ENCODE measurements at regions not wholly inside any gene's neighbourhood (a gene's known extent, or its start where the extent isn't known, plus 50 kb on each side); places are given as distances from the start of the nearest gene placed in this dataset.

DNA sequence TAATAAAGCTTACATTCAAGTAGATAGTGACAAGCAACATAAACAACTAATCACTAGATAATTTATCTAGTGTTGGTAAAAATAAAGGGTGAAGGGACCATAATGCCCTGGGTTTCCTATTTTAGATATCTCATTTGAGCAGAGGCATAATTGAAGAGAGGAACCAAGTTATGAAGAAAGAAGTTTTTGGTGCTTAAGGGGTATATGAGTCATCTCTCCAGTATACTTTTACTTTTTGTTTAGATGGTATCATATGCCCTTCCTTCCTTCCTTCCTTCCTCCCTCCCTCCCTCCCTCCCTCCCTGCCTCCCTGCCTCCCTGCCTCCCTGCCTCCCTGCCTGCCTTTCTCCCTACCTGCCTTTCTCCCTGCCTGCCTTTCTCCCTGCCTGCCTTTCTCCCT, 1053.5 kb upstream of the CELF4 start:
- POLR2A ChIA-PET, result no interaction called here
- Histone ChIP-seq H3K9me3 (ENCODE audit: control extremely low read depth in 1 of 5, control insufficient read depth in 4 of 5, insufficient read depth in 2 of 5, low read depth in 1 of 5, low read length in 4 of 5) (peaks cover 0 to 6% (median 0%) of the 10 kb centered on the region in 5 experiments), H3K27ac (ENCODE audit: insufficient read depth in 1 of 2, low read depth in 1 of 2, low read length in 2 of 2, poor library complexity in 1 of 2, severe bottlenecking in 2 of 2) (no peak overlapping the region), H3K36me3 (ENCODE audit: control insufficient read depth in 4 of 4, insufficient read depth in 4 of 4, low read length in 3 of 4) (no peaks in the 10 kb centered on the region), H3K27me3 (replicated peaks in 2 of 5; ENCODE audit: control insufficient read depth in 4 of 5, insufficient read depth in 5 of 5, low read length in 4 of 5) (no peaks in the 10 kb centered on the region), H3K4me1 (ENCODE audit: control extremely low read depth in 1 of 4, control insufficient read depth in 4 of 4, insufficient read depth in 4 of 4, low read length in 3 of 4) (no peaks in the 10 kb centered on the region), H3K4me3 (ENCODE audit: control insufficient read depth in 1 of 7, extremely low read depth in 1 of 7, insufficient read depth in 4 of 7, low read depth in 2 of 7, low read length in 6 of 7) (no peak overlapping the region)
- DNase-seq, result peak in 2 of 3 donors; percentile 45 to 49
- CTCF ChIA-PET, result interaction anchor here (0.8 kb wide), 1 partner anchor 90 kb away, joined by 3 read pairs; no protein-coding TSS in a partner anchor

DNA sequence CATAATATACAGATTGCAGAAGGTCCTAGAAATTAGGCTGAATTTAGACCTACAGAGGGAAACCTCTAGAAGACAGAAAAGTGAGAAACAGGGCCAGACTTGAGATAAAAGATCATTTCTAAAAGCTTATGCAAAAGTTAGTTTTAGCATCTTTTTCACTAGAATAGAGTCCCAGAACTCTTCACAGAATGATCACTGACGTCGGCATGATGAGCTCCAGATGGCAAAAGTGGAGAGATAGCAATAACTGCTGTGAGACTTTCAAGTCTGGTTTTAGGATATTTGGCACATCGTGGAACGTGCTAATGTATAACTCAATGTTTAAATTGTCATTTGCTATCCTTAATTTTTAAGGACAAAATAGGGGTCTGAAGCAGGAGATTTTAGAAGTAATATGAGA, 1050.7 kb upstream of the CELF4 start:
- WGBS (ENCODE audit: insufficient coverage), result 100% methylated on average over 4 of the region's 4 CpGs
- peaks cover 0 to 2% (median under 1%) of the 10 kb centered on the region in 4 experiments for H3K4me1 ChIP-seq (ENCODE audit: control extremely low read depth in 1 of 4, control insufficient read depth in 4 of 4, insufficient read depth in 4 of 4, low read length in 3 of 4)
- H3K9me3 ChIP-seq (ENCODE audit: control extremely low read depth in 1 of 5, control insufficient read depth in 4 of 5, insufficient read depth in 2 of 5, low read depth in 1 of 5, low read length in 4 of 5), result no peaks in the 10 kb centered on the region
- DNase-seq, result no peak
- H3K4me3 ChIP-seq (ENCODE audit: control insufficient read depth in 1 of 7, extremely low read depth in 1 of 7, insufficient read depth in 4 of 7, low read depth in 2 of 7, low read length in 6 of 7), result no peak overlapping the region
- H3K27me3 ChIP-seq (replicated peaks in 2 of 5; ENCODE audit: control insufficient read depth in 4 of 5, insufficient read depth in 5 of 5, low read length in 4 of 5), result no peaks in the 10 kb centered on the region
- CTCF ChIA-PET, result no interaction called here
- no peak overlapping the region for H3K27ac ChIP-seq (ENCODE audit: insufficient read depth in 1 of 2, low read depth in 1 of 2, low read length in 2 of 2, poor library complexity in 1 of 2, severe bottlenecking in 2 of 2)
- no peaks in the 10 kb centered on the region for H3K36me3 ChIP-seq (ENCODE audit: control insufficient read depth in 4 of 4, insufficient read depth in 4 of 4, low read length in 3 of 4)
- POLR2A ChIA-PET, result no interaction called here

DNA sequence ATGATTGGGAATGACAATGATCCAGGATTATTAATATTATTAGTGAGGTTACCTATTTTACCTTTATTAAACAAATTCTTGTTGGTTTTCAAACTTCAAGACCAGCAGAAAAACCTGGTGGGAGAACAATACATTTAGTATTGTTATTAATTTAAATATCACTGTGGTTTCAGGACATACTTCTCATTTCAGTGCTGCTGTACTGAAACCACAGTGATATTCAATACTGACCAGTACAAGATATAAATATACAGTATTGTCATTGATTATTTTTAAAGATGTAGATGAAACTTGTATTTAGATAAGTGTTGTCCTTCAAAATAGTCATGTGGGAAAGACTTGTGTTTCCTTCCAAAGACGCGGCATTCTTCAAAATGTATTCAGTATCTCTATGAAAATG, 1047.3 kb upstream of the CELF4 start:
- no CpG with 5 or more reads among the region's 2 CpGs for whole genome bisulfite sequencing (ENCODE audit: insufficient coverage)
- Histone ChIP-seq H3K36me3 (ENCODE audit: control insufficient read depth in 4 of 4, insufficient read depth in 4 of 4, low read length in 3 of 4) (no peaks in the 10 kb centered on the region), H3K4me3 (ENCODE audit: control insufficient read depth in 1 of 7, extremely low read depth in 1 of 7, insufficient read depth in 4 of 7, low read depth in 2 of 7, low read length in 6 of 7) (no peak overlapping the region), H3K27me3 (replicated peaks in 2 of 5; ENCODE audit: control insufficient read depth in 4 of 5, insufficient read depth in 5 of 5, low read length in 4 of 5) (no peaks in the 10 kb centered on the region), H3K4me1 (ENCODE audit: control extremely low read depth in 1 of 4, control insufficient read depth in 4 of 4, insufficient read depth in 4 of 4, low read length in 3 of 4) (peaks cover 3 to 14% (median 11%) of the 10 kb centered on the region in 4 experiments), H3K9me3 (ENCODE audit: control extremely low read depth in 1 of 5, control insufficient read depth in 4 of 5, insufficient read depth in 2 of 5, low read depth in 1 of 5, low read length in 4 of 5) (no peaks in the 10 kb centered on the region), H3K27ac (ENCODE audit: insufficient read depth in 1 of 2, low read depth in 1 of 2, low read length in 2 of 2, poor library complexity in 1 of 2, severe bottlenecking in 2 of 2) (no peak overlapping the region)
- no peak for DNase-seq
- ChIA-PET CTCF (interaction anchor here (1.3 kb wide), 1 partner anchor 28 kb away, joined by 3 read pairs; no protein-coding TSS in a partner anchor), POLR2A (no interaction called here)

DNA sequence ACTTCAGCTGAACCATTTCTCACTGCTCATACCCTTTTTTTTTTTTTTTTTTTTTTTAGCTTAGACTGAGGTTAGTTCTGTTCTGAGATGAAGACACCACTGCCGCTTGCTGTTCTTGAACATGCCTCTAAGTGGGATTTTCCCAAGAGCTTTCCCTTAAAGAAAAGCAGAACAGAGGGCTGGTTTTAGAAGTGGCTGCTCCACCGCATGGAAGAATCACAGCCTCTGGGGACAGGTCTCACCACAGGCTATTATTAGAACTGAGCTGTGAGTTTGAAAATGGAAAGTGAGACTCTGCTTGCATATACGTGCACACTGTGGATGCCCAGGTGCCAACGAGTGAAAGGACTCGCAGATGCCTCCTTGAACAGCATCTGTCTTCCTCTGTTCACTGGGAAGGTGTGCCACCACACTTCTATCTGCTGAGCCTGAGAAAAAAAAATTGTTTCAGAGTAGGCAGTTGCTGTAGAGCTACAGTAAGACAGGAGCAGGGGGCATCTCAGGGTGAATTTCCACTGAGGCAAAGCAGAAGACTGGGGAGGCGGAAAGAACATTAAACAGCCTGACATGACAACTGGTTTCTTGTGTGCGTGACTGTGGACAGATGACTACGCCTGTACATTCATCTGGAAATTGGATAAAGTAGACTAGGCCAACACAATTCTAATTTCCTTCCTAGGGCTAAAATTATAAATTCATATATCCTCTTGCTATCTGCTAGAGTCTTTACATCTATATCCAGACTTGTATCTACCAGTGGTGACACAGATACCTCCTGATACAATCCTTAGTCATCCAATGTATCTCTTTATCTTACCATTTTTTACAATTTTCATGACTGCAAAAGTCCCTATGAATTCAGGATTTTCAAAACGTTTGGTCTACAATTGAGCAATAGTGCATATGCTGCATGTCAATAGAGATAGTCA, 1045.7 kb upstream of the CELF4 start:
- POLR2A ChIA-PET, result no interaction called here
- Histone ChIP-seq H3K4me1 (ENCODE audit: control extremely low read depth in 1 of 4, control insufficient read depth in 4 of 4, insufficient read depth in 4 of 4, low read length in 3 of 4) (peaks cover 3 to 14% (median 11%) of the 10 kb centered on the region in 4 experiments), H3K27ac (ENCODE audit: insufficient read depth in 1 of 2, low read depth in 1 of 2, low read length in 2 of 2, poor library complexity in 1 of 2, severe bottlenecking in 2 of 2) (no peak overlapping the region), H3K27me3 (replicated peaks in 2 of 5; ENCODE audit: control insufficient read depth in 4 of 5, insufficient read depth in 5 of 5, low read length in 4 of 5) (no peaks in the 10 kb centered on the region), H3K4me3 (ENCODE audit: control insufficient read depth in 1 of 7, extremely low read depth in 1 of 7, insufficient read depth in 4 of 7, low read depth in 2 of 7, low read length in 6 of 7) (peak overlapping the region in 1 of 7 experiments; percentile 36), H3K9me3 (ENCODE audit: control extremely low read depth in 1 of 5, control insufficient read depth in 4 of 5, insufficient read depth in 2 of 5, low read depth in 1 of 5, low read length in 4 of 5) (no peaks in the 10 kb centered on the region), H3K36me3 (ENCODE audit: control insufficient read depth in 4 of 4, insufficient read depth in 4 of 4, low read length in 3 of 4) (no peaks in the 10 kb centered on the region)
- CTCF ChIA-PET, result interaction anchor here (0.6 kb wide), 1 partner anchor 571 kb away, joined by 3 read pairs; no protein-coding TSS in a partner anchor
- WGBS (ENCODE audit: insufficient coverage), result 50% methylated on average over 9 of the region's 9 CpGs
- DNase-seq, result peak; percentile 14 to 75 (median 66)

DNA sequence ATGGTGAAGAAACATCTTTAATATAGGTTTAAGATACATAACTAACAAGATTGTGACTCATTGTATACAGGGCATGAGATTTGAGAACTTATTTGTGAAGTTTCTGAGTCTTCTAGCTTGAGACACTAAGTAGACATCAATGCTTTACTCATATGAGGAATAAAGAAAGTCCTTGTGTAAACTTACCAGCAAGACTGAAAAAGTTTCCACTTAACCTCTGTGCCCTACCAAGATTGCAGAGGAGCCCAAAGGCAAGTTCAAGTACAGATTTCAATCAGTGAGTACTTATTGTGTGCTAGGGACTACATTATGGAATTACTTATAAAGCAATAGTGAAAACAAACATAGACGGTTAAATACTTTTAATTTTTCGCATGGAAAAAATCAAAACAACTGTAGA, 1041.2 kb upstream of the CELF4 start:
- Histone ChIP-seq H3K36me3 (ENCODE audit: control insufficient read depth in 4 of 4, insufficient read depth in 4 of 4, low read length in 3 of 4) (no peaks in the 10 kb centered on the region), H3K9me3 (ENCODE audit: control extremely low read depth in 1 of 5, control insufficient read depth in 4 of 5, insufficient read depth in 2 of 5, low read depth in 1 of 5, low read length in 4 of 5) (no peaks in the 10 kb centered on the region), H3K4me1 (ENCODE audit: control extremely low read depth in 1 of 4, control insufficient read depth in 4 of 4, insufficient read depth in 4 of 4, low read length in 3 of 4) (peaks cover 3 to 32% (median 17%) of the 10 kb centered on the region in 4 experiments), H3K27ac (ENCODE audit: insufficient read depth in 1 of 2, low read depth in 1 of 2, low read length in 2 of 2, poor library complexity in 1 of 2, severe bottlenecking in 2 of 2) (no peak overlapping the region), H3K27me3 (replicated peaks in 2 of 5; ENCODE audit: control insufficient read depth in 4 of 5, insufficient read depth in 5 of 5, low read length in 4 of 5) (no peaks in the 10 kb centered on the region), H3K4me3 (ENCODE audit: control insufficient read depth in 1 of 7, extremely low read depth in 1 of 7, insufficient read depth in 4 of 7, low read depth in 2 of 7, low read length in 6 of 7) (no peak overlapping the region)
- POLR2A ChIA-PET, result no interaction called here
- WGBS (ENCODE audit: insufficient coverage), result no CpG with 5 or more reads among the region's 2 CpGs
- DNase-seq, result no peak
- CTCF ChIA-PET, result interaction anchor here (0.9 kb wide), 1 partner anchor 16 kb away, joined by 3 read pairs; no protein-coding TSS in a partner anchor

DNA sequence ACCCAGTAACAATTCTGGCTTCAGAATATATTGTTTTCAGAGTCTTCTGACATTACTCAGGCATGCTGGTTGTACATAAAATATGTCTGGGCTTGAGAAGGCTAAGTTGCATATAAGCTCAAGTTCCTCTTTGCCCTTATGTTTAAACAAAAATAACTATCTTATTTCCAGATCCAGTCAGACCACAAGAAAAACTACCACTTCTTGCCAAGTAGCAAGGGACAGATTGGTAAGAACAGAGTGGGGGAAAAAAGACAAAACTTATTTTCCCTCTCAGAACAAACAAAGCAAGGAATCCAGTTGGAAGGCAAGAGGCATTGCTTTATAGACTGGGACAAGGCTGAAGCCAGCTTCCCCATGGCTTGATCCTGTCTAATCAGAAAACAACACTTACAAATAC, 1036.7 kb upstream of the CELF4 start:
- no peak overlapping the region for H3K4me3 ChIP-seq (ENCODE audit: control insufficient read depth in 1 of 7, extremely low read depth in 1 of 7, insufficient read depth in 4 of 7, low read depth in 2 of 7, low read length in 6 of 7)
- H3K27ac ChIP-seq (ENCODE audit: insufficient read depth in 1 of 2, low read depth in 1 of 2, low read length in 2 of 2, poor library complexity in 1 of 2, severe bottlenecking in 2 of 2), result peak overlapping the region in 1 of 2 experiments; percentile 35
- DNase-seq, result peak in 2 of 3 donors; percentile 71 to 76
- no peaks in the 10 kb centered on the region for H3K9me3 ChIP-seq (ENCODE audit: control extremely low read depth in 1 of 5, control insufficient read depth in 4 of 5, insufficient read depth in 2 of 5, low read depth in 1 of 5, low read length in 4 of 5)
- no peaks in the 10 kb centered on the region for H3K36me3 ChIP-seq (ENCODE audit: control insufficient read depth in 4 of 4, insufficient read depth in 4 of 4, low read length in 3 of 4)
- H3K27me3 ChIP-seq (replicated peaks in 2 of 5; ENCODE audit: control insufficient read depth in 4 of 5, insufficient read depth in 5 of 5, low read length in 4 of 5), result no peaks in the 10 kb centered on the region
- peaks cover 0 to 22% (median 8%) of the 10 kb centered on the region in 4 experiments for H3K4me1 ChIP-seq (ENCODE audit: control extremely low read depth in 1 of 4, control insufficient read depth in 4 of 4, insufficient read depth in 4 of 4, low read length in 3 of 4)
- ChIA-PET CTCF (no interaction called here), POLR2A (no interaction called here)

DNA sequence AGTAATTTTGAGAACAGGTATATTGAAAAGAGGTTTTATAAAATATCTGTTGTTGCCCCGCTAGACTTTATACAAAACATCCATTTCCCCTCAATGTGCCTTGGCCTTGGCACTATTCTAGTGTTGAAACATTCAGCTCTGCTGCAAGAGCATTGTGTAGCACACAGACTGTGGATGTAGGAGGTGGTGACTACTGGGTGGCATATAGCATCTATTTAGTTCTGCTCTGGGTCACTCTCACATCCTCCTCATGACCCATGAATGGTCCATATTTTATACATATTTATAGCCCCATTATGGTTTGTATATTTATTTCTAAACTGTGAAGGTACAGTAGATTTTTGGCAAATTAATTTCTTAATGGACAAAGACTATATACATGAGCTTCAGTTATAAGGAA, 1022.0 kb upstream of the CELF4 start:
- ChIA-PET CTCF (no interaction called here), POLR2A (no interaction called here)
- no peak overlapping the region for H3K27ac ChIP-seq (ENCODE audit: insufficient read depth in 1 of 2, low read depth in 1 of 2, low read length in 2 of 2, poor library complexity in 1 of 2, severe bottlenecking in 2 of 2)
- no CpG with 5 or more reads among the region's 1 CpG for WGBS (ENCODE audit: insufficient coverage)
- DNase-seq, result no peak
- no peak overlapping the region for H3K4me3 ChIP-seq (ENCODE audit: control insufficient read depth in 1 of 7, extremely low read depth in 1 of 7, insufficient read depth in 4 of 7, low read depth in 2 of 7, low read length in 6 of 7)
- no peaks in the 10 kb centered on the region for H3K9me3 ChIP-seq (ENCODE audit: control extremely low read depth in 1 of 5, control insufficient read depth in 4 of 5, insufficient read depth in 2 of 5, low read depth in 1 of 5, low read length in 4 of 5)
- H3K27me3 ChIP-seq (replicated peaks in 2 of 5; ENCODE audit: control insufficient read depth in 4 of 5, insufficient read depth in 5 of 5, low read length in 4 of 5), result no peaks in the 10 kb centered on the region
- H3K36me3 ChIP-seq (ENCODE audit: control insufficient read depth in 4 of 4, insufficient read depth in 4 of 4, low read length in 3 of 4), result no peaks in the 10 kb centered on the region
- H3K4me1 ChIP-seq (ENCODE audit: control extremely low read depth in 1 of 4, control insufficient read depth in 4 of 4, insufficient read depth in 4 of 4, low read length in 3 of 4), result no peaks in the 10 kb centered on the region
